B cell (primary cell): ENCODE measurements at regions not wholly inside any gene's neighbourhood (a gene's known extent, or its start where the extent isn't known, plus 50 kb on each side); places are given as distances from the start of the nearest gene placed in this dataset.

Experiments used
- ATAC-seq: fragments of 200-7000 bp; cut with Tn5 transposase; one replicate; pipeline ENCODE4 v1.10.0; 2021; ENCODE audit warnings: low read depth, mild to moderate bottlenecking, moderate number of reproducible peaks, moderate library complexity
- CTCF ChIA-PET: fragments of 350-600 bp; sonication (Branson Sonifier 250); formaldehyde crosslinking; loops from one replicate; lab custom pipeline; 2021; ENCODE audit warnings: antibody characterized with exemption, inconsistent platforms; lab: Charles Lee
- POLR2A ChIA-PET: fragments of 350-600 bp; sonication (Branson Sonifier 250); formaldehyde crosslinking; loops from one replicate; lab custom pipeline; 2021; ENCODE audit warnings: antibody characterized with exemption; lab: Charles Lee
- DNase-seq: peaks from one replicate; pipeline ENCODE4 v3.0.0; 2013
- H2AFZ ChIP-seq: 2 replicates; pipeline ENCODE4 v1.6.1; 2012; ENCODE audit warnings: mild to moderate bottlenecking, low read depth, low read length; ENCODE audit not compliant: insufficient read depth, poor library complexity, severe bottlenecking
- H3K27ac ChIP-seq, 2 donors: 1 replicate in 1 of 2; 2 replicates in 1 of 2; pipeline ENCODE4 v1.5.1; 2012 to 2013; ENCODE audit warnings: low read length in 2 of 2, mild to moderate bottlenecking in 2 of 2, moderate library complexity in 1 of 2
- H3K27me3 ChIP-seq, 4 experiments: fragments of 200-600 bp in 1 of 4; sonication (generic) in 1 of 4; replicated peaks in 1 of 4; 1 replicate in 2 of 4; 2 replicates in 2 of 4; pipeline versions ENCODE4 v1.6.1 to v1.7.0; 2013 to 2016; ENCODE audit warnings: low read length in 3 of 4, mild to moderate bottlenecking in 2 of 4, mixed read lengths in 1 of 4, moderate library complexity in 1 of 4; ENCODE audit not compliant: insufficient read depth in 4 of 4, control insufficient read depth in 3 of 4; ENCODE audit errors: control extremely low read depth in 1 of 4
- H3K36me3 ChIP-seq, 2 experiments: replicated peaks in 1 of 2; 1 replicate in 1 of 2; 2 replicates in 1 of 2; pipeline versions ENCODE4 v1.6.1 to v1.7.1; 2013; ENCODE audit warnings: low read length in 1 of 2; ENCODE audit not compliant: insufficient read depth in 2 of 2, control insufficient read depth in 1 of 2; ENCODE audit errors: control extremely low read depth in 1 of 2, extremely low read depth in 1 of 2
- H3K4me1 ChIP-seq, 2 donors: fragments of 200-600 bp in 1 of 2; sonication (generic) in 1 of 2; 1 replicate in 1 of 2; 2 replicates in 1 of 2; pipeline versions ENCODE4 v1.5.1 to v1.6.1; 2013 to 2017; ENCODE audit warnings: low read length in 2 of 2; ENCODE audit not compliant: control insufficient read depth in 2 of 2, insufficient read depth in 2 of 2
- H3K4me2 ChIP-seq: replicated peaks from 2 replicates; pipeline ENCODE3; 2012; ENCODE audit warnings: mild to moderate bottlenecking, low read depth, low read length; ENCODE audit not compliant: poor library complexity, severe bottlenecking
- H3K4me3 ChIP-seq, 5 experiments: fragments of 200-600 bp in 1 of 5; sonication (generic) in 1 of 5; 1 replicate in 3 of 5; 2 replicates in 2 of 5; pipeline versions ENCODE4 v1.5.1 to v1.7.0; 2011 to 2016; ENCODE audit warnings: low read length in 4 of 5, mild to moderate bottlenecking in 4 of 5, low read depth in 2 of 5, control low read depth in 1 of 5, moderate library complexity in 1 of 5; ENCODE audit not compliant: insufficient read depth in 1 of 5; ENCODE audit errors: control extremely low read depth in 1 of 5, extremely low read depth in 1 of 5
- H3K79me2 ChIP-seq: fragments of 200-600 bp; sonication (generic); one replicate; pipeline ENCODE4 v1.6.0; 2016; ENCODE audit warnings: low read length; ENCODE audit not compliant: control insufficient read depth, insufficient read depth
- H3K9ac ChIP-seq: fragments of 200-600 bp; sonication (generic); 2 replicates; pipeline ENCODE4 v1.6.1; 2017; ENCODE audit warnings: mild to moderate bottlenecking, low read length, moderate library complexity
- H3K9me3 ChIP-seq, 3 donors: one replicate each; pipeline versions ENCODE4 v1.6.1 to v1.7.1; 2013; ENCODE audit warnings: low read length in 2 of 3; ENCODE audit not compliant: control insufficient read depth in 2 of 3, insufficient read depth in 1 of 3; ENCODE audit errors: control extremely low read depth in 1 of 3
- H4K20me1 ChIP-seq: 2 replicates; pipeline ENCODE4 v1.6.0; 2012; ENCODE audit warnings: mild to moderate bottlenecking, low read length; ENCODE audit not compliant: insufficient read depth, control insufficient read depth, poor library complexity, severe bottlenecking
- H3K27ac Mint-ChIP-seq: one replicate; pipeline ENCODE4 v1.8.0; 2021; ENCODE audit warnings: mixed read lengths
- H3K27me3 Mint-ChIP-seq: one replicate; pipeline ENCODE4 v1.8.0; 2021; ENCODE audit warnings: mixed read lengths
- H3K4me1 Mint-ChIP-seq: one replicate; pipeline ENCODE4 v1.8.0; 2021; ENCODE audit warnings: mixed read lengths
- H3K4me3 Mint-ChIP-seq: one replicate; pipeline ENCODE4 v1.8.0; 2021; ENCODE audit warnings: mixed read lengths
- H3K9me3 Mint-ChIP-seq: one replicate; pipeline ENCODE4 v1.8.0; 2022; ENCODE audit warnings: mixed read lengths; ENCODE audit not compliant: insufficient read depth
- EZH2 ChIP-seq: IDR thresholded peaks from 2 replicates; pipeline ENCODE4 v1.6.1; 2012; ENCODE audit warnings: borderline replicate concordance, low read depth, mild to moderate bottlenecking, moderate library complexity, low read length; ENCODE audit not compliant: insufficient read depth, poor library complexity, severe bottlenecking
- WGBS: methylation state at CpG from one replicate; pipeline ENCODE4 v1.1.5; 2013; ENCODE audit warnings: missing lambda C conversion rate; ENCODE audit not compliant: insufficient coverage; 5-methylcytosine and 5-hydroxymethylcytosine counted together
- intact Hi-C: fragments of 100-400 bp; cut with micrococcal nuclease; formaldehyde crosslinking; loops from one replicate; pipeline ENCODE4 v1.10.0; 2022
- TF ChIP-seq, protein P1 (sequence below): fragments of 200-600 bp; IDR thresholded peaks from one replicate; pipeline ENCODE4 v1.8.0; 2022; ENCODE audit warnings: antibody characterized with exemption, mild to moderate bottlenecking

GRCh38 chr2:138217975-138218374, 253.7 kb downstream of the HNMT start:
- ChIA-PET CTCF (no interaction called here), POLR2A (no interaction called here)
- H3K27me3 ChIP-seq: no peaks in the 10 kb centered on the region

GRCh38 chr2:138218397-138218796, 254.1 kb downstream of the HNMT start:
- Histone ChIP-seq H3K4me3 (no peak overlapping the region), H3K9me3 (no peaks in the 10 kb centered on the region), H2AFZ (no peak overlapping the region), H4K20me1 (no peaks in the 10 kb centered on the region), H3K9ac (no peak overlapping the region), H3K4me2 (no peak overlapping the region), H3K27ac (no peak overlapping the region), H3K27me3 (no peaks in the 10 kb centered on the region), H3K36me3 (no peaks in the 10 kb centered on the region), H3K79me2 (no peaks in the 10 kb centered on the region), H3K4me1 (no peaks in the 10 kb centered on the region)
- no peak for ATAC-seq
- Mint-ChIP-seq H3K4me3 (no peak overlapping the region), H3K27ac (no peak overlapping the region), H3K9me3 (no peaks in the 10 kb centered on the region), H3K27me3 (no peaks in the 10 kb centered on the region), H3K4me1 (no peaks in the 10 kb centered on the region)
- WGBS: no CpG with 5 or more reads among the region's 1 CpG
- DNase-seq: no peak
- TF ChIP-seq, protein P1, sequence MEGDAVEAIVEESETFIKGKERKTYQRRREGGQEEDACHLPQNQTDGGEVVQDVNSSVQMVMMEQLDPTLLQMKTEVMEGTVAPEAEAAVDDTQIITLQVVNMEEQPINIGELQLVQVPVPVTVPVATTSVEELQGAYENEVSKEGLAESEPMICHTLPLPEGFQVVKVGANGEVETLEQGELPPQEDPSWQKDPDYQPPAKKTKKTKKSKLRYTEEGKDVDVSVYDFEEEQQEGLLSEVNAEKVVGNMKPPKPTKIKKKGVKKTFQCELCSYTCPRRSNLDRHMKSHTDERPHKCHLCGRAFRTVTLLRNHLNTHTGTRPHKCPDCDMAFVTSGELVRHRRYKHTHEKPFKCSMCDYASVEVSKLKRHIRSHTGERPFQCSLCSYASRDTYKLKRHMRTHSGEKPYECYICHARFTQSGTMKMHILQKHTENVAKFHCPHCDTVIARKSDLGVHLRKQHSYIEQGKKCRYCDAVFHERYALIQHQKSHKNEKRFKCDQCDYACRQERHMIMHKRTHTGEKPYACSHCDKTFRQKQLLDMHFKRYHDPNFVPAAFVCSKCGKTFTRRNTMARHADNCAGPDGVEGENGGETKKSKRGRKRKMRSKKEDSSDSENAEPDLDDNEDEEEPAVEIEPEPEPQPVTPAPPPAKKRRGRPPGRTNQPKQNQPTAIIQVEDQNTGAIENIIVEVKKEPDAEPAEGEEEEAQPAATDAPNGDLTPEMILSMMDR: no peak
- no peak for TF ChIP-seq EZH2
- POLR2A ChIA-PET: no interaction called here
- CTCF ChIA-PET: no interaction called here
- intact Hi-C loops: no loop called here

More at GRCh38 chr2:138217975-138218374, 253.7 kb downstream of the HNMT start:
- no peaks in the 10 kb centered on the region for H3K27me3 Mint-ChIP-seq
- no peak overlapping the region for H3K4me3 ChIP-seq
- ATAC-seq (no peak), DNase-seq (no peak)
- TF ChIP-seq, protein P1: no peak
- no peak for TF ChIP-seq EZH2
- H4K20me1 ChIP-seq: no peaks in the 10 kb centered on the region
- no peaks in the 10 kb centered on the region for H3K36me3 ChIP-seq
- H3K4me1 ChIP-seq: no peaks in the 10 kb centered on the region
- no peak overlapping the region for H3K4me2 ChIP-seq
- no peak overlapping the region for H2AFZ ChIP-seq
- H3K4me1 Mint-ChIP-seq: no peaks in the 10 kb centered on the region
- no peaks in the 10 kb centered on the region for H3K9me3 Mint-ChIP-seq
- no peak overlapping the region for H3K27ac Mint-ChIP-seq
- H3K79me2 ChIP-seq: no peaks in the 10 kb centered on the region
- no peaks in the 10 kb centered on the region for H3K9me3 ChIP-seq
- no peak overlapping the region for H3K4me3 Mint-ChIP-seq
- H3K9ac ChIP-seq: no peak overlapping the region
- intact Hi-C loops: no loop called here
- H3K27ac ChIP-seq: no peak overlapping the region
